NB4 (cell line): ENCODE measurements at regions not wholly inside any gene's neighbourhood (a gene's known extent, or its start where the extent isn't known, plus 50 kb on each side); places are given as distances from the start of the nearest gene placed in this dataset.

ENCODE experiments used
- CTCF ChIP-seq: IDR thresholded peaks from one replicate; pipeline ENCODE4 v1.5.1; 2012; ENCODE audit warnings: low read depth, low read length
- MAX ChIP-seq: IDR thresholded peaks from 2 replicates; pipeline ENCODE4 v1.6.1; 2011; ENCODE audit warnings: low read depth, low read length
- POLR2A ChIP-seq: IDR thresholded peaks from 2 replicates; pipeline ENCODE4 v1.6.1; 2011; ENCODE audit warnings: mild to moderate bottlenecking; ENCODE audit not compliant: insufficient read length; ENCODE audit errors: extremely low read depth

GRCh38 chr3:23103764-23104163 lies 99.4 kb upstream of the UBE2E2 start:
- TF ChIP-seq CTCF (no peak), POLR2A (no peak), MAX (no peak)
